Stimulated activated CD4-positive, alpha-beta T cell treated with anti-CD3 and anti-CD28 coated beads, Interleukin-1b, Interleukin-23, amount 100 ng/mL, for 4 hours (primary cell): ENCODE measurements at regions not wholly inside any gene's neighbourhood (a gene's known extent, or its start where the extent isn't known, plus 50 kb on each side); places are given as distances from the start of the nearest gene placed in this dataset.

Source experiments
- DNase-seq, 2 donors: peaks; one replicate each; pipeline ENCODE4 v3.0.0-alpha.2; 2020; ENCODE audit warnings: low read depth in 2 of 2

- no peak for DNase-seq
These were observed 237.5 kb downstream of the TGFB2 start for GRCh38 chr1:218582646-218583045.

DNA sequence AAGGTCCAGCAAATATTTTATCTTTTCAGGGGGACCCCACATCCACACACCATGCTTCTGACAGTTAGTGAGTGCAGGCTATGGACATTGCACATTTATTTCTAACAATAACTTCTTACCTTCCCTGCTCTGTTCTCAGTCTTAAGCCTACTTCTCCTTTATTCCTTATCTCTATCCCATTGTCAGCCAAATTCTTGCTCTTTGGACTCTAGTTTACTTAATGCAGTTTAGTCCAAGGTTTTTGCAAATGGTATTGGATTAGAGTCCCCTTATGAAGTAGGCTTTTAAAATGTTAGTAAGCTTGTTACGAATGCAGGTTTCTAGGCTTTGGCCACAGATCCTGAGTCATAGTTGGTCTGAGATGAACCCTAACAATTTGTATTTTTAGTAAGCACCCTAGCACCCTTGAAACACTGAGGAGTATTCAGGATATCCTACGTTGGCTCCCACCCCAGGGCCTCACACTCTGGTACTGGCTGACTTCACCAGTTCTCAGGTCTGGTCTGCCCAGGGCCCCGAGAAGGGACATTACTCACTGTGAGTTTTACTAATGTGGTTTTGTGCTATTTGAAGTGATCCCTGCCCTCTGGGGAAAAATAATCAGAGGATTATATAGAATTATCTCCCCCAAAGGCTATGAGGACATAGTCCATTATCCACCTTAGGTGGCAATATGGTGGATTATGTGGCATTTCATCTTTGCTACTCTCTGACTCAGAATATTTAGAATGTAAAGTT lies 239.5 kb downstream of the TGFB2 start:
- DNase-seq = no peak

GRCh38 chr1:218585511-218586184 lies 240.5 kb downstream of the TGFB2 start:
- peak in 1 of 2 donors; percentile 0 for DNase-seq

DNA sequence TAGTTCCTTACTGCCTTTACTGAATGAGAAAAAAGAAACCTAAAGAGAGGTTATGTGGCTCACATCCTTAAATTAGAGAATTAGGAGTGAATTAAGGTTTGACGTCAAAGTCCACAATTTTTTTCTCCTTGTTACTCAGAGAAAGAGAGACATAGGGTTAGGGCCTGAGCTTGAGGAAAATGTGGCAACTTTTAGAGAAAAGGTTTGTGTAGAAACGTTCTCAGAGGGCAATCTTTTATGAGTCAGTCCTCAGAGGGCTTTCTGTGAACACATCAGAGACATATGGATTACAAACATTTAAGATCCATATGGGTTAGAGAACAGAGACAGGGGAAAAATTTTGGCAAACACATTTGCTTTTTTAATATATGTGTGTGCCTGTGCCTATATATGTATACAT lies 242.8 kb downstream of the TGFB2 start:
- DNase-seq = no peak

- DNase-seq = no peak
These were observed 243.5 kb downstream of the TGFB2 start for GRCh38 chr1:218588540-218589172.

GRCh38 chr1:218589487-218589886 lies 244.4 kb downstream of the TGFB2 start:
- no peak for DNase-seq

DNA sequence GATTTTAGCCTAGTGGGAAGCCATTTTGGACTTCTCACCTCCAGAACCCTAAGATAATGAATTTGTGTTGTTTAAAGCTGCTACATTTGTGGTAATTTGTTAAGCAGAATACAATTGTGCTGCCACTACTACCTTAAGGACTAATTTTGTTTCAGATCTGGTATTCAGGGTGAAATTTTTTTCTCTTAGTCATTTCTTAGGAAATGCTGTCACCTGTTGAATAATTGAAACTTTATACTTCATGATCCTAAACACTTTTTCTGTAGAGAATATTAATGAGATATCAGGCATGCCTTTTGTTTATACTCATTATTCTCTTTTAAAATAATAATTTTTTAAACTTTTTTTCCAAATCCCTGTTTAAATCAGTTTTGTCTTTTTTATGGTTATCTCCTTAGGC lies 246.8 kb downstream of the TGFB2 start:
- DNase-seq = no peak

GRCh38 chr1:218592688-218593087 lies 247.6 kb downstream of the TGFB2 start:
- no peak for DNase-seq

- DNase-seq = no peak
These were observed 255.8 kb downstream of the TGFB2 start for GRCh38 chr1:218600968-218601367.

GRCh38 chr1:218604217-218604616 lies 259.1 kb downstream of the TGFB2 start:
- no peak for DNase-seq

DNA sequence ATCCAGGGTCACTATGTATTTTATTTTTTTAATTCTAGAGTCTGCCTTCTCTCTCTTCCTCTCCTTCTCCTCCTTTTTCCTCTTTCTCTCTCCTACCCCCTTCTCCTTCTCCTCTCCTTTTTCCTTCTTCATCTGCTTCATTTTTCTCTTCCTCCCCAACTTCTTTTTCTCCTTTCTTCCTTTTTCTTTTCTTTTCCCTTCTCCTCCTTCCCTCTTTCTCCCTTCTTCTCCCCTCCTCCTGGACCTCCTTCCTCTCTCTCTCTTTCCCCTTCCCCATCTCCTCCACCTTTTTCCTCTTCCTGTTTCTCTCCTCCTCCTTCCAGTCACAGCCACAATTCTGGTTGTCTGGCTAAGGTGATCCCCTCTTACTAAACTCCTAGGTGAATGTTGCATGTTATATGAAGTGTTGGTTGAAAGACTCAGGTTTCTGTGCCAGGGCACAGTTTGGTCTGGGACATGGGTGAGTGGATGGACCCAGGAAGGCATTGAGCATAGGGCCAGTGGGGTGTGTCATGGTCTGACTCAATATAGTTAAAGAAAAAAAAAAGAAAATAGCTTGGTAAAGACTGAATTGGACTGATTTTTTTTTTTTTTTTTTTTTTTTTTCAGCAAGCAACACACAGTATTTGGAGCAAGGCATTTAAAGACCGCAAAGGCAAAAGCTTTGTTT lies 266.9 kb downstream of the TGFB2 start:
- DNase-seq = no peak

- DNase-seq = no peak
These were observed 268.0 kb downstream of the TGFB2 start for GRCh38 chr1:218613105-218613504.

DNA sequence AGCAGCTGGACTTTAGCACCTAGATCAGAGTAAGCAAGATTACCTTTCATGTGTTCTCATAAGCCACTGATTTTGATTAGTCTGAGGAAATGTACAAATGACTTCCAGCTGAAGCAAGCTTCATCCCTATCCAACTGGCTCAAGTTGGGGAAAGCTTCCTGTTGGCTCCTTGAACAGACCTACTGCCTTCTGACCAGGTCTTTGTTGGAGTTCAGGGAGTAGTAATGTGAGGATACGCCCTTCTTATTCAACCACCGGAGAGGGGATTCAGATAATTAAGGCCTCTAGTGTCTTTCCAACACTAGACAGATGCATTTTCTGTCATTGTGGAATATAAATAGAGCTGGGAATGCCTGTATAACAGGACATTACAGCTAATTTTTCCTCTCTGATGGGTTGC lies 268.9 kb downstream of the TGFB2 start:
- DNase-seq = no peak

GRCh38 chr1:218616681-218617080 lies 271.5 kb downstream of the TGFB2 start:
- DNase-seq = no peak

GRCh38 chr1:218617986-218618385 lies 272.9 kb downstream of the TGFB2 start:
- no peak for DNase-seq

DNA sequence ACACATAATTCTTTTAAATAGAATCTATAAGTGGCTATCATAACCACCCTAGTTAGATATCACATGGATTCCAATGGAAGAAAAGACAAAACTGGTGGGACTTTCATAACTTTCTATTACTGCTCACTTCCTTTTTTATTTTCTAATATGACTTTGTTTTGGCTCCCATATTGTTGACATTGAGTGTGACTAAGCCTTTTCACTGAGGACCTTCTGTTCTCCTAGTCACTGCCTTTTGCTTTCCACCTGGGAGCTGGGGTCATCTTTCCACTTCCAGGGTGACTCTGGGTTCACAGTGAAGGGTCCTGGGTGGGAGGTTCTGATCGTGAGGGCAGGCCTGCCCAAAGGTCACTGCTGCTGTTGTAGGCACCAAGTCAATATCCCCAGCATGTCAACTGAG lies 275.8 kb downstream of the TGFB2 start:
- no peak for DNase-seq

DNA sequence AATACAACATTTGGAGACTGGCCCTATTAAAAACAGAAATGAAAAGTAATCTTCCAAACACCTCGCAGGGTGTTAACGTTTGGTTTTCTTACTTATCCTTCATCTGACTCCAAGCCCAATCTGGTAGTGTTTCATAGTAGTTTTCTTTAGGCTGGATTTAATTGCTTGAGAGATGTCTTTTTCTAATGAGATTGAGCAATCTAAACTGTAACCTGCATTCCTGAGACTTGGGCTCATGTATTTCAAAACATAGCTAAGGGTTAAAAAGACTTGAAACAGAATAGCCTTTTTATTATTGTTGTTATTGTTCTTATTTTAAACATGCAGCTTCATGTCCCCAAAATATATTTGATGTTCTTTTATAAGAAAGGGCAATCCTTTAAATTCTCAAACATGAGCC lies 278.9 kb downstream of the TGFB2 start:
- DNase-seq = no peak

GRCh38 chr1:218625393-218625792 lies 280.3 kb downstream of the TGFB2 start:
- no peak for DNase-seq

DNA sequence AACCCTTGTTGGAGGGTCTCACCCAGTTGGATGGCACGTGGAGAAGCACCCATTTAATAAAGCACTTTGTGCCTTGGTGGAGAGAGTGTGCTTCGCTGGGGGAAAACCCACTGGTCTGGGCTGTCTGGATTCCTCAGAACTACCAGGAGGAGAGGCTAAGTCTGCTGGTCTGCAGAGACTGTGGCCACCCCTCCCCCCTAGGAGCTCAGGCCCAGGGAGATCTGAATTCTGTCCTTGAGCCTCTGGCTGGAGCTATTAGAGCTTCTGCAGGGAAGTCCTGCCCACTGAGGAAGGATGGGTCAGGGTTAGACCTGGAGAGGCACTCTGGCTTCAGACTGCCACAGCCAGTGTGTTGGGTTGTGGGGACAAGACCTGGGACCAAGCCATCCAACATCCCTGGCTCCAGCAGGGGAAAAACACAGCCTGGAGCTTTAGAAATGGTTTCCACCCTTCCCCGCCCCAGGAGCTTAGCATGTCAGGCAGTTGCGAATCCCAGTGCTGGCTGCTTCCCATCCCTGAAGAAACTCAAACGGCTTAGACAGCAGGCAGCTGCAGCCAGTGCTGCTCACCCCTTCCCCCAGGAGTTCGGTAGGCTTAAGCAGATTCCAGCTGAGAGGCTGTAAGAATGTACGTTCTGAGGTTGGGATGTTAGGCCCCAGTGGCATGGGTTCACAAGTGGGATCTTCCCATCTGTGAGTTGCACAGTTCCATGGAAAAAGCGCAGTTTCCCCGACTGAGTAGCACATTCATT lies 288.3 kb downstream of the TGFB2 start:
- no peak for DNase-seq

GRCh38 chr1:218634212-218634611 lies 289.1 kb downstream of the TGFB2 start:
- no peak for DNase-seq

DNA sequence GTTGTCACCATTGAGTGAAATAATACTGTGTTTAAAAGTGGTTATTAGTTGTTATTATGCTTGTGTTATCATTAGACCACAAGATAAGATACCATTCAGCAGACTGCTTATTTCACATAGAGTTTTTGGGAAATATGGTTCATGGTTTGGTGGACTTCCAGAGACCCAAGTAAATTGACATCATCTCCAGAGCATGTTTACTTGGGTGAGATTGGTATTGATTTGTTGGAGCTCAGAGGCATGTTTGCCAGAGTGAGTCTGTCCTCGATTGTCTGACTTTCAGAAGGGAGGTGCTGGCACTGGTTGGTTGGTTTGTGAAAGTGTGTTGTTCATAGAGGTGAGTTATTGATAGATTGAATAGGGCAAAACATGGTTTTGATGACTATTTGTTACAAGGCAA lies 291.4 kb downstream of the TGFB2 start:
- DNase-seq = no peak

- no peak for DNase-seq
These were observed 295.0 kb downstream of the TGFB2 start for GRCh38 chr1:218640173-218640572.
